ENCODE measurements at regions not wholly inside any gene's neighbourhood (a gene's known extent, or its start where the extent isn't known, plus 50 kb on each side); places are given as distances from the start of the nearest gene placed in this dataset.

GRCh38 chr1:234962340-234962989 is 166.2 kb downstream of the TOMM20 start (continued):
- TF ChIP-seq, protein P1, sequence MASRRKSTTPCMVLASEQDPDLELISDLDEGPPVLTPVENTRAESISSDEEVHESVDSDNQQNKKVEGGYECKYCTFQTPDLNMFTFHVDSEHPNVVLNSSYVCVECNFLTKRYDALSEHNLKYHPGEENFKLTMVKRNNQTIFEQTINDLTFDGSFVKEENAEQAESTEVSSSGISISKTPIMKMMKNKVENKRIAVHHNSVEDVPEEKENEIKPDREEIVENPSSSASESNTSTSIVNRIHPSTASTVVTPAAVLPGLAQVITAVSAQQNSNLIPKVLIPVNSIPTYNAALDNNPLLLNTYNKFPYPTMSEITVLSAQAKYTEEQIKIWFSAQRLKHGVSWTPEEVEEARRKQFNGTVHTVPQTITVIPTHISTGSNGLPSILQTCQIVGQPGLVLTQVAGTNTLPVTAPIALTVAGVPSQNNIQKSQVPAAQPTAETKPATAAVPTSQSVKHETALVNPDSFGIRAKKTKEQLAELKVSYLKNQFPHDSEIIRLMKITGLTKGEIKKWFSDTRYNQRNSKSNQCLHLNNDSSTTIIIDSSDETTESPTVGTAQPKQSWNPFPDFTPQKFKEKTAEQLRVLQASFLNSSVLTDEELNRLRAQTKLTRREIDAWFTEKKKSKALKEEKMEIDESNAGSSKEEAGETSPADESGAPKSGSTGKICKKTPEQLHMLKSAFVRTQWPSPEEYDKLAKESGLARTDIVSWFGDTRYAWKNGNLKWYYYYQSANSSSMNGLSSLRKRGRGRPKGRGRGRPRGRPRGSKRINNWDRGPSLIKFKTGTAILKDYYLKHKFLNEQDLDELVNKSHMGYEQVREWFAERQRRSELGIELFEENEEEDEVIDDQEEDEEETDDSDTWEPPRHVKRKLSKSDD (conservative IDR thresholded peaks at IDR 0.05; ENCODE audit: low read length) = no peak
- TF ChIP-seq, protein P2, sequence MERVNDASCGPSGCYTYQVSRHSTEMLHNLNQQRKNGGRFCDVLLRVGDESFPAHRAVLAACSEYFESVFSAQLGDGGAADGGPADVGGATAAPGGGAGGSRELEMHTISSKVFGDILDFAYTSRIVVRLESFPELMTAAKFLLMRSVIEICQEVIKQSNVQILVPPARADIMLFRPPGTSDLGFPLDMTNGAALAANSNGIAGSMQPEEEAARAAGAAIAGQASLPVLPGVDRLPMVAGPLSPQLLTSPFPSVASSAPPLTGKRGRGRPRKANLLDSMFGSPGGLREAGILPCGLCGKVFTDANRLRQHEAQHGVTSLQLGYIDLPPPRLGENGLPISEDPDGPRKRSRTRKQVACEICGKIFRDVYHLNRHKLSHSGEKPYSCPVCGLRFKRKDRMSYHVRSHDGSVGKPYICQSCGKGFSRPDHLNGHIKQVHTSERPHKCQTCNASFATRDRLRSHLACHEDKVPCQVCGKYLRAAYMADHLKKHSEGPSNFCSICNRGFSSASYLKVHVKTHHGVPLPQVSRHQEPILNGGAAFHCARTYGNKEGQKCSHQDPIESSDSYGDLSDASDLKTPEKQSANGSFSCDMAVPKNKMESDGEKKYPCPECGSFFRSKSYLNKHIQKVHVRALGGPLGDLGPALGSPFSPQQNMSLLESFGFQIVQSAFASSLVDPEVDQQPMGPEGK (CRISPR knock-in tag; IDR thresholded peaks at IDR 0.05; ENCODE audit: borderline replicate concordance) = no peak
- TF ChIP-seq CC2D1A (IDR thresholded peaks at IDR 0.05) (no peak), HDAC6 (IDR thresholded peaks at IDR 0.05; ENCODE audit: low read depth, low read length) (no peak), ZNF280A (IDR thresholded peaks at IDR 0.05; ENCODE audit: low read depth, partially characterized antibody) (no peak), NR2C2 (CRISPR knock-in tag; IDR thresholded peaks at IDR 0.05) (no peak), NR2C2 (tag; IDR thresholded peaks at IDR 0.05) (no peak), CREM (IDR thresholded peaks at IDR 0.05; ENCODE audit: low read depth) (no peak), GMEB1 (CRISPR knock-in tag; IDR thresholded peaks at IDR 0.05) (peak; percentile 37; the same call in 1 of the 2 replicates), ZBTB1 (CRISPR knock-in tag; IDR thresholded peaks at IDR 0.05; ENCODE audit: borderline replicate concordance, low read depth) (no peak), TCF3 (CRISPR knock-in tag; IDR thresholded peaks at IDR 0.05) (peak; percentile 41), ZNF707 (CRISPR knock-in tag; conservative IDR thresholded peaks at IDR 0.05) (no peak), RHOXF2B (CRISPR knock-in tag; conservative IDR thresholded peaks at IDR 0.05) (no peak), KAT8 (IDR thresholded peaks at IDR 0.05; ENCODE audit: low read depth) (no peak), LARP7 (IDR thresholded peaks at IDR 0.05) (no peak), MTA3 (IDR thresholded peaks at IDR 0.05; ENCODE audit: borderline replicate concordance) (peak; percentile 58), ZNF282 (CRISPR knock-in tag; IDR thresholded peaks at IDR 0.05) (no peak)
- TF ChIP-seq, protein P3, sequence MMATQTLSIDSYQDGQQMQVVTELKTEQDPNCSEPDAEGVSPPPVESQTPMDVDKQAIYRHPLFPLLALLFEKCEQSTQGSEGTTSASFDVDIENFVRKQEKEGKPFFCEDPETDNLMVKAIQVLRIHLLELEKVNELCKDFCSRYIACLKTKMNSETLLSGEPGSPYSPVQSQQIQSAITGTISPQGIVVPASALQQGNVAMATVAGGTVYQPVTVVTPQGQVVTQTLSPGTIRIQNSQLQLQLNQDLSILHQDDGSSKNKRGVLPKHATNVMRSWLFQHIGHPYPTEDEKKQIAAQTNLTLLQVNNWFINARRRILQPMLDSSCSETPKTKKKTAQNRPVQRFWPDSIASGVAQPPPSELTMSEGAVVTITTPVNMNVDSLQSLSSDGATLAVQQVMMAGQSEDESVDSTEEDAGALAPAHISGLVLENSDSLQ (IDR thresholded peaks at IDR 0.05) = peak; percentile 43
- TF ChIP-seq, protein P4, sequence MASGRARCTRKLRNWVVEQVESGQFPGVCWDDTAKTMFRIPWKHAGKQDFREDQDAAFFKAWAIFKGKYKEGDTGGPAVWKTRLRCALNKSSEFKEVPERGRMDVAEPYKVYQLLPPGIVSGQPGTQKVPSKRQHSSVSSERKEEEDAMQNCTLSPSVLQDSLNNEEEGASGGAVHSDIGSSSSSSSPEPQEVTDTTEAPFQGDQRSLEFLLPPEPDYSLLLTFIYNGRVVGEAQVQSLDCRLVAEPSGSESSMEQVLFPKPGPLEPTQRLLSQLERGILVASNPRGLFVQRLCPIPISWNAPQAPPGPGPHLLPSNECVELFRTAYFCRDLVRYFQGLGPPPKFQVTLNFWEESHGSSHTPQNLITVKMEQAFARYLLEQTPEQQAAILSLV (tag; IDR thresholded peaks at IDR 0.05) = no peak

Measured in K562 (cell line).